ENCODE measurements at regions not wholly inside any gene's neighbourhood (a gene's known extent, or its start where the extent isn't known, plus 50 kb on each side); places are given as distances from the start of the nearest gene placed in this dataset.

GRCh38 chr1:230507236-230507635 lies 81.1 kb upstream of the PGBD5 start:
- no peak for TF ChIP-seq CTCF (conservative IDR thresholded peaks at IDR 0.05 in 1 of 2, IDR thresholded peaks at IDR 0.05 in 1 of 2; ENCODE audit: extremely low read depth in 1 of 2, insufficient read depth in 1 of 2, low read depth in 1 of 2, low read length in 2 of 2)
- TF ChIP-seq EZH2 (IDR thresholded peaks at IDR 0.05; ENCODE audit: borderline replicate concordance, low read length), result no peak
